ENCODE measurements at regions not wholly inside any gene's neighbourhood (a gene's known extent, or its start where the extent isn't known, plus 50 kb on each side); places are given as distances from the start of the nearest gene placed in this dataset.

GRCh38 chr3:110492876-110493275, 578.7 kb upstream of the NECTIN3 start:
- TF ChIP-seq CTCF (IDR thresholded peaks at IDR 0.05; ENCODE audit: insufficient read depth, low read length) (no peak), GABPA (IDR thresholded peaks at IDR 0.05; ENCODE audit: low read depth) (no peak), POLR2AphosphoS5 (IDR thresholded peaks at IDR 0.05; ENCODE audit: low read depth) (no peak), REST (IDR thresholded peaks at IDR 0.05; ENCODE audit: insufficient replicate concordance, low read depth) (no peak), SPI1 (IDR thresholded peaks at IDR 0.05; ENCODE audit: borderline replicate concordance, low read depth) (no peak)
